ENCODE measurements at regions not wholly inside any gene's neighbourhood (a gene's known extent, or its start where the extent isn't known, plus 50 kb on each side); places are given as distances from the start of the nearest gene placed in this dataset.
A peak's percentile ranks its signal among the peaks of the same experiment; 100 is the strongest.

GRCh38 chr15:93941697-93942096, 289.7 kb upstream of the MCTP2 start:
- Histone ChIP-seq H2BK12ac (ENCODE audit: low read depth, low read length) (no peak overlapping the region), H2AK5ac (ENCODE audit: low read depth, low read length) (no peak overlapping the region), H2AFZ (ENCODE audit: low read length) (peak overlapping the region; percentile 55; the same call in 1 of the 2 replicates), H3K4ac (replicated peaks; ENCODE audit: insufficient read length, low read depth, low read length) (no peak overlapping the region), H3K14ac (ENCODE audit: insufficient read length) (no peak overlapping the region), H4K20me1 (replicated peaks in 1 of 2; ENCODE audit: control insufficient read depth in 1 of 2, insufficient read depth in 2 of 2, low read length in 2 of 2) (no peaks in the 10 kb centered on the region), H4K5ac (ENCODE audit: insufficient read length, low read depth, low read length) (no peak overlapping the region), H3K79me1 (ENCODE audit: low read depth, low read length) (no peaks in the 10 kb centered on the region), H3K56ac (replicated peaks; ENCODE audit: insufficient read length, low read depth, low read length) (no peak overlapping the region), H4K91ac (replicated peaks; ENCODE audit: insufficient read length, low read length) (no peak overlapping the region), H4K8ac (ENCODE audit: extremely low read depth, insufficient read depth, low read length) (no peak overlapping the region), H2BK20ac (ENCODE audit: low read length) (no peak overlapping the region), H3K4me3 (ENCODE audit: extremely low read depth in 1 of 4, insufficient read depth in 2 of 4, low read depth in 3 of 4, low read length in 4 of 4) (no peak overlapping the region), H3K4me1 (replicated peaks in 1 of 4; ENCODE audit: control insufficient read depth in 3 of 4, insufficient read depth in 4 of 4, low read length in 3 of 4) (no peaks in the 10 kb centered on the region), H3K18ac (ENCODE audit: extremely low read depth, low read length) (no peak overlapping the region), H3K79me2 (ENCODE audit: control insufficient read depth in 1 of 2, insufficient read depth in 2 of 2, low read length in 2 of 2) (no peaks in the 10 kb centered on the region), H3K23me2 (ENCODE audit: low read depth, low read length) (no peaks in the 10 kb centered on the region), H3K27me3 (replicated peaks in 1 of 4; ENCODE audit: control insufficient read depth in 3 of 4, extremely low read depth in 1 of 4, insufficient read depth in 3 of 4, low read length in 3 of 4) (no peaks in the 10 kb centered on the region), H3K27ac (ENCODE audit: low read depth, low read length) (no peak overlapping the region), H3K36me3 (ENCODE audit: control insufficient read depth in 2 of 4, insufficient read depth in 4 of 4, low read length in 3 of 4) (no peaks in the 10 kb centered on the region), H3K23ac (ENCODE audit: insufficient read length) (no peak overlapping the region), H2BK15ac (ENCODE audit: low read length) (no peak overlapping the region), H3K4me2 (ENCODE audit: insufficient read depth in 1 of 2, low read depth in 2 of 2, low read length in 2 of 2) (no peak overlapping the region), H2BK120ac (replicated peaks; ENCODE audit: low read depth, low read length) (no peak overlapping the region), H3K9ac (replicated peaks in 1 of 4; ENCODE audit: extremely low read depth in 1 of 4, low read depth in 3 of 4, low read length in 3 of 4) (no peak overlapping the region), H2BK5ac (ENCODE audit: low read depth, low read length) (no peak overlapping the region), H3K9me3 (ENCODE audit: insufficient read depth in 2 of 2, low read depth in 1 of 2, low read length in 1 of 2) (no peaks in the 10 kb centered on the region)
- ChIA-PET CTCF (ENCODE audit: partially characterized antibody) (interaction anchor here (1.0 to 2.0 kb wide), 3 partner anchors 12 to 56 kb away, joined by 3 to 8 read pairs (median 4); no protein-coding TSS in a partner anchor), POLR2A (ENCODE audit: partially characterized antibody) (no interaction called here)
- DNase-seq (ENCODE audit: low read depth in 1 of 2, low spot score in 2 of 2): no peak
- FAIRE-seq: no peak
- TF ChIP-seq SAP30 (IDR thresholded peaks at IDR 0.05; ENCODE audit: insufficient read depth, insufficient replicate concordance, low read length): no peak
- no peak for TF ChIP-seq CTCF (IDR thresholded peaks at IDR 0.05; ENCODE audit: control extremely low read depth in 1 of 3, insufficient read depth in 1 of 3, low read depth in 1 of 3, low read length in 3 of 3)
- no peak for TF ChIP-seq JUN (IDR thresholded peaks at IDR 0.05; ENCODE audit: low read depth, low read length)
- no peak for TF ChIP-seq JUND (IDR thresholded peaks at IDR 0.05; ENCODE audit: low read length)
- TF ChIP-seq EZH2 (IDR thresholded peaks at IDR 0.05; ENCODE audit: low read depth, low read length, severe bottlenecking): no peak
- TF ChIP-seq NANOG (IDR thresholded peaks at IDR 0.05; ENCODE audit: insufficient read depth, low read depth, low read length, poor library complexity, severe bottlenecking): no peak
- no peak for TF ChIP-seq SP2 (IDR thresholded peaks at IDR 0.05; ENCODE audit: low read length)
- no peak for TF ChIP-seq RXRA (IDR thresholded peaks at IDR 0.05; ENCODE audit: insufficient read depth, low read depth, low read length)
- no peak for TF ChIP-seq TBP (IDR thresholded peaks at IDR 0.05; ENCODE audit: low read depth, low read length)
- no peak for TF ChIP-seq ATF3 (IDR thresholded peaks at IDR 0.05; ENCODE audit: insufficient read depth, low read depth, low read length)
- TF ChIP-seq TAF1 (IDR thresholded peaks at IDR 0.05; ENCODE audit: low read depth, low read length): no peak
- WGBS, 2 experiments (ENCODE audit: extremely low coverage in 1 of 2, insufficient coverage in 1 of 2, insufficient read length in 1 of 2, insufficient replicate concordance in 2 of 2, low coverage in 1 of 2, low lambda C conversion rate in 2 of 2, missing lambda C conversion rate in 1 of 2): 100% methylated on average over 4 of the region's 4 CpGs; no CpG with 5 or more reads in 1 of the 2 experiments

Data from H1 (cell line).